K562 (cell line): ENCODE measurements at regions not wholly inside any gene's neighbourhood (a gene's known extent, or its start where the extent isn't known, plus 50 kb on each side); places are given as distances from the start of the nearest gene placed in this dataset.
"Not testable (repeated sequence)": the region's sequence is repeated elsewhere in the genome, so short reads cannot be mapped to it uniquely, and the experiment has no call there.

Experiments used
- ATAC-seq: fragments of 200-7000 bp; cut with Tn5 transposase; 3 replicates; pipeline ENCODE4 v1.9.1; 2020; ENCODE audit warnings: moderate library complexity
- BruUV-seq: library from RNA; stranded (reverse); fragments of 400-500 nt; replicated peaks from 2 replicates; lab custom pipeline; 2021; lab: Mats Ljungman, UMichigan
- CTCF ChIA-PET: fragments of 300-600 bp; formaldehyde crosslinking; extraction: SDS; loops from one replicate; lab custom pipeline; 2021; ENCODE audit warnings: low intra/inter-chr PET ratio; lab: Yijun Ruan, JAX
- POLR2A ChIA-PET: fragments of 300-600, 350-650 bp; sonication (Branson Sonifier 250); formaldehyde crosslinking; extraction: SDS; loops from one replicate; lab custom pipeline; 2021; ENCODE audit warnings: antibody characterized with exemption, inconsistent platforms; lab: Yijun Ruan, JAX
- DNase-seq, 4 experiments: peaks; one replicate each; pipeline versions ENCODE4 v3.0.0 to v3.0.0-alpha.2; 2011 to 2018; ENCODE audit warnings: low spot score in 3 of 4, mixed read lengths in 3 of 4; ENCODE audit errors: extremely low read depth in 1 of 4
- FAIRE-seq: peaks from 2 replicates; lab custom pipeline; 2011; peaks lifted over from hg19 to GRCh38; lab: Jason Lieb, UNC
- H2AFZ ChIP-seq: 2 replicates; pipeline ENCODE4 v1.6.0; 2011; ENCODE audit warnings: low read depth, low read length, control low read depth, inconsistent platforms
- H3K27ac ChIP-seq: fragments of 200-600 bp; 3 replicates; pipeline ENCODE4 v1.8.0; 2011; ENCODE audit warnings: low read depth, mild to moderate bottlenecking, control low read depth, inconsistent platforms, low read length, moderate library complexity, mixed read lengths; ENCODE audit errors: extremely low read depth
- H3K27me3 ChIP-seq, 2 experiments: fragments of 300-600 bp in 1 of 2; 2 replicates in 1 of 2; 3 replicates in 1 of 2; pipeline versions ENCODE4 v1.6.0 to v1.8.0; 2011; ENCODE audit warnings: inconsistent platforms in 2 of 2, low read length in 2 of 2, mild to moderate bottlenecking in 1 of 2, mixed read lengths in 1 of 2, moderate library complexity in 1 of 2; ENCODE audit not compliant: control insufficient read depth in 2 of 2, insufficient read depth in 2 of 2
- H3K36me3 ChIP-seq: fragments of 300-600 bp; 3 replicates; pipeline ENCODE4 v1.8.0; 2011; ENCODE audit warnings: mild to moderate bottlenecking, low read length, inconsistent platforms; ENCODE audit not compliant: control insufficient read depth, insufficient read depth
- H3K4me1 ChIP-seq, 2 experiments: fragments of 200-600 bp in 1 of 2; replicated peaks in 1 of 2; 2 replicates in 1 of 2; 3 replicates in 1 of 2; pipeline versions ENCODE4 v1.5.1 to v1.8.0; 2011; ENCODE audit warnings: inconsistent platforms in 2 of 2, low read length in 2 of 2, mild to moderate bottlenecking in 1 of 2, mixed read lengths in 1 of 2, moderate library complexity in 1 of 2; ENCODE audit not compliant: control insufficient read depth in 2 of 2, insufficient read depth in 2 of 2
- H3K4me2 ChIP-seq: 2 replicates; pipeline ENCODE4 v1.6.1; 2011; ENCODE audit warnings: low read length, control low read depth, inconsistent platforms, mixed read lengths; ENCODE audit not compliant: insufficient read depth
- H3K4me3 ChIP-seq: fragments of 200-600 bp; sonication (generic), shearing (Covaris generic); 2 replicates; pipeline ENCODE4 v1.5.1; 2016; ENCODE audit warnings: control low read depth, inconsistent platforms
- H3K79me2 ChIP-seq: fragments of 200-600 bp; 3 replicates; pipeline ENCODE4 v1.8.0; 2011; ENCODE audit warnings: low read length, inconsistent platforms; ENCODE audit not compliant: control insufficient read depth, insufficient read depth
- H3K9ac ChIP-seq, 2 experiments: 2 replicates each; pipeline versions ENCODE4 v1.6.0 to v1.6.1; 2011; ENCODE audit warnings: low read depth in 2 of 2, low read length in 2 of 2, control low read depth in 1 of 2, inconsistent platforms in 1 of 2, mild to moderate bottlenecking in 1 of 2, mixed read lengths in 1 of 2; ENCODE audit not compliant: insufficient read depth in 1 of 2
- H3K9me1 ChIP-seq: one replicate; pipeline ENCODE4 v1.6.0; 2011; ENCODE audit warnings: inconsistent platforms, mild to moderate bottlenecking, low read length, moderate library complexity; ENCODE audit not compliant: control insufficient read depth, insufficient read depth
- H3K9me3 ChIP-seq: replicated peaks from 2 replicates; pipeline ENCODE4 v1.5.1; 2011; ENCODE audit warnings: low read depth, low read length, inconsistent platforms; ENCODE audit not compliant: control insufficient read depth, insufficient read depth
- H4K20me1 ChIP-seq: replicated peaks from 2 replicates; pipeline ENCODE4 v1.6.1; 2011; ENCODE audit warnings: low read length, inconsistent platforms, mixed read lengths; ENCODE audit not compliant: control insufficient read depth, insufficient read depth
- ETV1 ChIP-seq: fragments of 450-650 bp; conservative IDR thresholded peaks from 2 replicates; pipeline ENCODE4 v1.6.1; 2016; ENCODE audit warnings: missing genetic modification characterization, control low read depth, low read depth, missing compliant biosample characterization
- KLF16 ChIP-seq: IDR thresholded peaks from 2 replicates; pipeline ENCODE4 v1.6.1; 2016; ENCODE audit warnings: antibody characterized with exemption
- MAZ ChIP-seq, 2 experiments: fragments of 450-650 bp in 1 of 2; sonication (generic) in 1 of 2; formaldehyde crosslinking; IDR thresholded peaks in 1 of 2; conservative IDR thresholded peaks in 1 of 2; 2 replicates each; pipeline versions ENCODE4 v1.4.0 to v1.5.0; 2020; ENCODE audit warnings: mild to moderate bottlenecking in 1 of 2, missing genetic modification reagents in 1 of 2
- RAD21 ChIP-seq, 2 experiments: fragments of 250-450 bp in 1 of 2; fragments of 450-650 bp in 1 of 2; sonication (Bioruptor Pico) in 1 of 2; formaldehyde crosslinking in 1 of 2; IDR thresholded peaks in 1 of 2; conservative IDR thresholded peaks in 1 of 2; 2 replicates each; pipeline versions ENCODE4 v1.4.0 to v1.8.0; 2020 to 2022; ENCODE audit warnings: mild to moderate bottlenecking in 2 of 2, moderate library complexity in 1 of 2
- RB1 ChIP-seq: fragments of 450-650 bp; IDR thresholded peaks from 2 replicates; pipeline ENCODE4 v1.6.1; 2017; ENCODE audit warnings: low read depth, mild to moderate bottlenecking
- RFX1 ChIP-seq: fragments of 450-650 bp; IDR thresholded peaks from 2 replicates; pipeline ENCODE4 v1.6.1; 2016; ENCODE audit warnings: mild to moderate bottlenecking, moderate library complexity
- SMC3 ChIP-seq: conservative IDR thresholded peaks from 2 replicates; pipeline ENCODE4 v1.6.1; 2011; ENCODE audit warnings: low read depth, low read length, improper control_type of control experiment; ENCODE audit not compliant: insufficient read depth
- ZNF146 ChIP-seq: IDR thresholded peaks from one replicate; pipeline ENCODE4 v1.6.1; 2018; ENCODE audit warnings: missing compliant biosample characterization; ENCODE audit not compliant: unreplicated experiment
- WGBS: fragments of 100-300 bp; shearing (Covaris generic); methylation state at CpG from one replicate; pipeline ENCODE4 v1.1.6; 2016; ENCODE audit warnings: low coverage, mixed read lengths; ENCODE audit not compliant: insufficient coverage; ENCODE audit errors: missing lambda C conversion rate; 5-methylcytosine and 5-hydroxymethylcytosine counted together
- in situ Hi-C: fragments of 300-500 bp; cut with MboI; formaldehyde crosslinking; loops from 4 replicates; pipeline ENCODE4 v1.15.0; 2018; ENCODE audit warnings: inconsistent platforms, mixed read lengths
- intact Hi-C: fragments of 100-400 bp; cut with micrococcal nuclease; formaldehyde crosslinking; loops from 2 replicates; pipeline ENCODE4 v1.14.2; 2022
- TF ChIP-seq, protein P1 (sequence below), 2 experiments: fragments of 200-800 bp in 1 of 2; sonication (Bioruptor generic) in 1 of 2; sonication (generic) in 1 of 2; formaldehyde crosslinking in 1 of 2; IDR thresholded peaks in 1 of 2; conservative IDR thresholded peaks in 1 of 2; 2 replicates each; pipeline versions ENCODE4 v1.5.0 to v1.6.1; 2016 to 2020; ENCODE audit warnings: missing compliant biosample characterization in 1 of 2, missing genetic modification characterization in 1 of 2, missing genetic modification reagents in 1 of 2

DNA sequence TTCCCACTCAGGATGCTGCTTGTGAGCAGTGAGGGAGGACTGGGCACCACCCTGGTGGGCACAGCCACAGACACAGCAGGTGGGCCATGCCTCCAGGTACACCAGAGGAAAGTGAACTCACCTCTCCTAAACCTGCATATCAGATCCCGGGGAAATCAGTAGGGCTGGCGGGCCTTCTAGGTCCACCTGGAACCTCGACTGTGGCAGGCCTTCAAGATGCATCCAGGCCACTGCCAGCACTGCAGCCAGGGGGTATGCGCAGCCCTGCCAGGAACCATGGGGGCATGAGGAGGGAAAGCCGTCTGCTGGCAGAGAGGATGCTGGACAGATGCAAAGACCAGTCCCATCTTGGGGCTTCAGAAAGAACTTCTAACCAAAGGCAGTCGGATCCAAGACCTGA, 270.6 kb upstream of the IRX4 start (continued):
- TF ChIP-seq RFX1: no peak
- TF ChIP-seq, protein P1, sequence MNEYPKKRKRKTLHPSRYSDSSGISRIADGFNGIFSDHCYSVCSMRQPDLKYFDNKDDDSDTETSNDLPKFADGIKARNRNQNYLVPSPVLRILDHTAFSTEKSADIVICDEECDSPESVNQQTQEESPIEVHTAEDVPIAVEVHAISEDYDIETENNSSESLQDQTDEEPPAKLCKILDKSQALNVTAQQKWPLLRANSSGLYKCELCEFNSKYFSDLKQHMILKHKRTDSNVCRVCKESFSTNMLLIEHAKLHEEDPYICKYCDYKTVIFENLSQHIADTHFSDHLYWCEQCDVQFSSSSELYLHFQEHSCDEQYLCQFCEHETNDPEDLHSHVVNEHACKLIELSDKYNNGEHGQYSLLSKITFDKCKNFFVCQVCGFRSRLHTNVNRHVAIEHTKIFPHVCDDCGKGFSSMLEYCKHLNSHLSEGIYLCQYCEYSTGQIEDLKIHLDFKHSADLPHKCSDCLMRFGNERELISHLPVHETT (CRISPR knock-in tag; conservative IDR thresholded peaks at IDR 0.05 in 1 of 2, IDR thresholded peaks at IDR 0.05 in 1 of 2): no peak

GRCh38 chr5:2151301-2151888, 268.7 kb upstream of the IRX4 start:
- under 1% methylated on average over 8 of the region's 8 CpGs for WGBS
- H3K27ac ChIP-seq, H4K20me1 ChIP-seq, H2AFZ ChIP-seq, POLR2A ChIA-PET, H3K9me1 ChIP-seq, H3K4me1 ChIP-seq, H3K36me3 ChIP-seq, H3K9ac ChIP-seq, H3K79me2 ChIP-seq, H3K9me3 ChIP-seq, BruUV-seq, in situ Hi-C loops, H3K4me3 ChIP-seq, H3K4me2 ChIP-seq: not testable (repeated sequence)
- FAIRE-seq: peak; percentile 82
- DNase-seq: peak; percentile 53 to 90 (median 88)
- intact Hi-C loops: loop anchor here (2.0 kb wide), 1 partner anchor 413 kb away; no protein-coding TSS in a partner anchor
- peak; percentile 82 for ATAC-seq
- CTCF ChIA-PET: interaction anchor here (0.6 kb wide), 1 partner anchor 402 kb away, joined by 3 read pairs; no protein-coding TSS in a partner anchor
- peaks cover 14 to 36% of the 10 kb centered on the region in 2 experiments; a peak in 3 of 5 replicates for H3K27me3 ChIP-seq
- TF ChIP-seq SMC3 (peak; percentile 46; the same call in 1 of the 2 replicates), ETV1 (peak; percentile 56; the same call in 1 of the 2 replicates), MAZ (CRISPR knock-in tag; conservative IDR thresholded peaks at IDR 0.05 in 1 of 2, IDR thresholded peaks at IDR 0.05 in 1 of 2) (0 out of 4 replicates have a peak, but pooled peaks of 1 of the 2 experiments have one; percentile 34), RAD21 (CRISPR knock-in tag; conservative IDR thresholded peaks at IDR 0.05 in 1 of 2, IDR thresholded peaks at IDR 0.05 in 1 of 2) (peak; percentile 41 to 74), RB1 (peak; percentile 36; the same call in 1 of the 2 replicates), ZNF146 (CRISPR knock-in tag) (peak; percentile 54), KLF16 (peak; percentile 36; the same call in 1 of the 2 replicates)
